HG03103 (cell line): ENCODE measurements at regions not wholly inside any gene's neighbourhood (a gene's known extent, or its start where the extent isn't known, plus 50 kb on each side); places are given as distances from the start of the nearest gene placed in this dataset.

ENCODE experiments used
- ATAC-seq: cut with Tn5 transposase; IDR thresholded peaks from one replicate; pipeline ENCODE4 v1.9.1; 2021; ENCODE audit warnings: low read depth; ENCODE audit not compliant: unreplicated experiment

DNA sequence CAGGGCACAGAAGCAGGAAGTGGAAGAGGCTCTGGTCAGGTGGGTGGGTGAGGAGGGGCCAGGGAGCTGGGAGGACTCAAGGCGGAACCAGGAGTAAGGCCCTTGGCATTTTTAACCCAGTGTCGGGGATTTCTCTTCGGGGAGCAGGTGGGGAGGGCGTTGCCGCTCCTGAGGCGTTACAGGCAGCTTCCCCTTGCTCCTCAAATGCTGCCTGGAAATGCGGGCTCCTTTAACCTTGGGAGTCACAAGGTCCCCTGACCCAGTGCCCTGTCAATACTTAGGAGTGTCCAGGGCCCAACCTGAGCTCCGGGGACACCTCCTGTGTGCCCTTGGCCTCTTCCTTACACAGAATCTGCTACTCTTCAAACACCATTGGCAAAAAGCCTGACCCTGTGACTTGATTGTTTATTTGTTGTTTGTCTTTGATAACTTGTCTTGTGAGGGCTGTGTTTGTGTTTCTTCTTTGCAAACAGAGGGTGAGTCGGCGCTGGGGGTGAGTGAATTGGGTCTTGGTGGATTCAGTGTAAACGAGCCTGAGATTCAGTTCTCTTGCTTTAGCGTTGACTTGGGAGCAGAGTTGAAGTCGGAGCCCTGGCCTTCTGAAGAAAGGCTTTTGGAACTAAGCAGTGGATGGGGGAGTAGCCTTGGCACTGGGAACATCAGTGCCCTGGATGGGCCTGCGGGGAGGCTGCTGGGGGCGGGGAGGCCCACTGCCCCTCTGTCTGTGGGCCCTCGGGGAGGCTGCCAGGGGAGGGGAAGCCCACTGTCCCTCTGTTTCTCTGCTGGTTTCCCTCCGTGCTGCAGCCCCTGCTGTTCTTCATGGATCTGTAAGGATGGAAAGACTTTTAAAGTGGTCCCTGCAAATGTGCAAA lies 300.7 kb upstream of the IRX4 start:
- no peak for ATAC-seq

GRCh38 chr5:2182020-2182419 lies 299.3 kb upstream of the IRX4 start:
- ATAC-seq = no peak

DNA sequence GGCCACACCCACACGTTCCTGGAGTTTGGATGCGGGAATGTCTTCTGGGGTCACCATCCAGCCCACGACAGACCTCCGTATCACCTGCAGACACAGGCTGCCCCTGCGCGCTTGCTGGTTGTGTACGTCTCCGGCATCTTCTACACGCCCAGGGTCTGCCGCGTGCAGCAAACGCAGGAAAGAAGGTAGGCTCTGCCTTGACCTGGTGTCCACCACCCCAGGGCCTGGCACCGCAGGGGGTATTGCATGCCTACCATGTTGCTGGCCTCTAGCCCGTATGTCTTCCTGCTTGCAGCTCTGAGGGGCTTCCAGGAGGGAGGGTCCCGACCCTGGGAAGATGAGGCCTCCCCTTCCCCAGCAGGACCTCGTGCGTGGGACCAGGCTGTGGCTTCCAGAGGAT lies 298.8 kb upstream of the IRX4 start:
- ATAC-seq = no peak

DNA sequence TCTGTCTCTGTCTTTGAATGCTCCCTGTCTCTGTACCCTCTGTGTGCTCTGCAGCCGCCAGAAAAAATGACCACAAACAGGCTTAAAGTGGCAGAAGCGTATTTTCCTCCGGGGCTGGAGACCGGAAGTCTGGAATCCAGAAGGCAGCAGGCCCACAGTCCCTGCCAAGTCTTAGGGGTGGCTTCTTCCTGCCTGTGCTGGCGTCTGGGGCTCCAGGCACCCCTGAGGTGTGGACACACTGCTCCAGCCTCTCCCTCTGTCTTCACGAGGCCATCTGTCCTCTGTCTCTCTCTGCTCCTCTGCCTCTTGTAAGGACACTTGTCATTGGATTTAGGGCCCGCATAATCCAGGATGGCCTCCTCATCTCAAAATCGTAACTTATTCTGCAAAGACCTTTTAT lies 298.4 kb upstream of the IRX4 start:
- no peak for ATAC-seq

- ATAC-seq = no peak
Observed at GRCh38 chr5:2180456-2180855, 297.7 kb upstream of the IRX4 start.

- ATAC-seq = no peak
Observed at GRCh38 chr5:2179861-2180260, 297.1 kb upstream of the IRX4 start.

- ATAC-seq = no peak
Observed at GRCh38 chr5:2178528-2178927, 295.8 kb upstream of the IRX4 start.

- ATAC-seq = no peak
Observed at GRCh38 chr5:2178071-2178477, 295.3 kb upstream of the IRX4 start.

DNA sequence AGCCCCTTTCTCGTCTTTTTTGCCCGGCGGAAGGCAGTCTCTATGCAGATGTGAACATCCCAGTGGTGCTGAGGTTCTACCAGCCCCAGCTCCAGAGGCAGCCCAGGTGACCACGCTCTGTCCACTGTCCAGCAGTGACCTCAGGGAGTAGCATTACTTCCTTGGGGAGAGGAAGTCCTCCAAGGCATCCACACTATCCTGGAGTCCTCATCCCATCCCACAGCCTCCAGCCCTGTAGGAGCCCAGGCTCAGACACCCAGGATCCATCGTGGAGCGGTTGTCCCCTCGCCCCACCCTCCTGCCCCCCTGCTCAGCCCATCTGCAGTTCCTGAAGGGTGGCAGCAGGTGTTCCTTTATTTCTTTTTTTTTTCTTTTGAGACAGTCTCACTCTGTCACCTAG lies 294.5 kb upstream of the IRX4 start:
- no peak for ATAC-seq

DNA sequence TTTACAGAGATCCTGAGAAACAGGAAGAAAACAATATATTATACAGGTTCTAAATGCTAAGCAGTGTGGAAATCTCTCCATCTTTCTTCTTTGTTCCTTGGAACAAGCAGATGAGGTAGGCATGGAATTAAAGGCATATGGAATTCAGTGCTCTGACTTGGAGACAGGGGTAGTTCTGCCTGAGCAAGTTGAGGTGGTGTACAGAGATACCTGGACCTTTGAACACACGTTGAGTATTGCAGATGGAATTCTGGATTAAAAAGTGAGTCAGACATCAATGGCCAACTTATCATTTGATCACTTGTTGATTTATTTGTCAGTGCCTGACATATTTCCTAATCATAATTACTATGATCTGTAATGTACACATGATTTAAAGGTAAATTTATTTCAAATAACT lies 293.9 kb upstream of the IRX4 start:
- ATAC-seq = no peak

- no peak for ATAC-seq
Observed at GRCh38 chr5:2175842-2176404, 293.2 kb upstream of the IRX4 start.

DNA sequence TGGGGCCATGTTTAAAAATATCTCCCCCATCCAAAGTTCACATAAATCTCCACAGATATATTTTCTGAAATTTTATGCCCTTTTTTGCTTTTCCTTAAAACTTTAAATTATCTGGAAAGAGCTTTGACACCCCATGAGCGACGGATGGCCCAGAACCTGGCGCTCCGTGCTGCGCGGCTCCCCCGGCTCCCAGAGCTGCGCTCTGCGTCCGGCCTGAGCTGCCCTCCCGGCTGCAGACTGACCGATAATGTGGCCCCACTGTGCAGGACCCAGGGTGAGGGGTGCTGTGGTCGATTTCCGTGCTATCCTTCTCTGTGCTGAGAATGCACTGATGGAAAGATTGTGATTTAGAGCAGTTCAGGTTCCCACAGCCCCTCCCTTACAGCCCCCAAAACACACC lies 292.3 kb upstream of the IRX4 start:
- ATAC-seq = no peak

GRCh38 chr5:2174538-2174937 lies 291.8 kb upstream of the IRX4 start:
- no peak for ATAC-seq

GRCh38 chr5:2173151-2173834 lies 290.6 kb upstream of the IRX4 start:
- ATAC-seq = no peak

DNA sequence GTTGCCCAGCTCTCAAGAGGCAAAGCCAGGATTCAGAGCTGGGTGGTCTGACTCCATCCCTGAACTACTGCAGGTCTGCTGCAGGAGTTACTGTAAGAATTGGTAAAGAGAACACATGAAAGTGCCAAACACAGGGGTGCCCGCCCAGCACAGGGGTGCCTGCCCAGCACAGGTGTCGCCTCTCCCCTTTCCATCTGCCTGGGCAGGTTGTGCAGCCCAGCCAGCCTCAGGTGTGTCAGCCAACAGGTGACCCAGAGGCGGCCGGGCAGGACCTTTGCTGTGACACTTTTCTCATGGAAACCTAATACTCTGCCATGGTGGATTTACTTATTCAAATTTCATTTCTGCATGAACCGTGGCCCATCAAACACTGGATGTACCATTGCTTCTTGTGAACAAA lies 289.7 kb upstream of the IRX4 start:
- ATAC-seq = no peak

GRCh38 chr5:2170761-2171160 lies 288.0 kb upstream of the IRX4 start:
- ATAC-seq = no peak

DNA sequence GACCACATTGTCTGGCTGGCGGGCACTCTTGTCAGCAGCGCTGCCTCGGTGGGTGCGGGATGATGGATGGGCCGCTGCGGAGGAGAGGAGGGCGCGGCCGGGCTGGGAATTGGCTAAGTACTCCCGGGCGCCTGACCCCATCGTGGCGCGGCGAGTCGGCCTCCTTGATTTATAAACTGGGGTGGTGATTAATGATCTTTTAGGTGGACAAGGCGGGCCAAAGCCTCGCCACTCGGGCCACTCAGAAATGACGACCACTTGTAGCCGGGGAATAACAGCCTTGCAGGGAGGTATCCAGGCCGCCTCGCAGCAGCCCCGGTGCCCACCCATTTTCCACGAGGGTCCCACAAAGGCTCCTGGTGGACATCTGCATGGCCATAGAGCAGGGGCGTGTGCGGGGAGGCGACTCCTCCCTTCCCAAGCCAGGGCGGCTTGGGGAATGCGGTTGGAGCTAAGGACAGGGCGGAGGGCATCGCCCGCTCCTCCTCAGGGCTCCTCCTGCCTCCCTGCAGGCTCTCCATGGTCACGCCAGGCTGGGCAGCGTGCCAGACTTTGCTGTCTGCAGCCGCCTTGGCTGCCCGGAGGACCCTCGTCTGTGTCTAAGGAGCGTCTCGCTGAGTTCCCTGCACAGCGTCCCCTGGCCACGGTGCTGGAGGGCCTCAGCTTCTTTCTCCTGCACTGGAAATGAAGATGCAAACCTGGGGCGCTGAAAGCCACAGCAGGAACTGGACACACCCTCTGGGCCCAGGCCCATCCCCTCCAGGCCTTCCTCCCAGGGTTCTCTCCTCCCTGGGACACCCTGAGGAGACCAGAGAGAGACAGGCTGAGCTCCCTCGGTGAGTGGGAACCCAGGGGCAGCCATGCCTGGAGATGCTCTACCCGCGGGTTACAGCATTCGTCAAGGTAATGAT lies 287.4 kb upstream of the IRX4 start:
- no peak for ATAC-seq

DNA sequence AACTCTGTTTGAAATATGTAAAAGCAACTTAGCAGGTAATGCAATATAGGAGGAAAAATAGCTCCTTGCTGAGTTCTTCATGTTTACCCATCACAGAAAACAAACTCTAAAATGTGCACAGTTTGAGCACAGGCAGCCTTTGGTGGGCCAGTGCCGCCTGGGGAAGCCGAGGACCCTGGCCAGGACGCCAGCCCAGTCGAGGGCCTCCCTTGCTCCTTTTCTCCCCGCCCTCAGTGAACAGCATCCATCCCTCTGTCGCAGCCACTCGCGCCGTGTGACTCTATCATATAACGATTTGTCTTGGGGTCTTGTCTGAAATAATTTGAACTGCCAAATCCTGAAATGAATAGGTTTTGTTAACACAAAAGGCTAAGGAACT lies 286.7 kb upstream of the IRX4 start:
- ATAC-seq = no peak

GRCh38 chr5:2168601-2169429 lies 286.1 kb upstream of the IRX4 start:
- no peak for ATAC-seq

DNA sequence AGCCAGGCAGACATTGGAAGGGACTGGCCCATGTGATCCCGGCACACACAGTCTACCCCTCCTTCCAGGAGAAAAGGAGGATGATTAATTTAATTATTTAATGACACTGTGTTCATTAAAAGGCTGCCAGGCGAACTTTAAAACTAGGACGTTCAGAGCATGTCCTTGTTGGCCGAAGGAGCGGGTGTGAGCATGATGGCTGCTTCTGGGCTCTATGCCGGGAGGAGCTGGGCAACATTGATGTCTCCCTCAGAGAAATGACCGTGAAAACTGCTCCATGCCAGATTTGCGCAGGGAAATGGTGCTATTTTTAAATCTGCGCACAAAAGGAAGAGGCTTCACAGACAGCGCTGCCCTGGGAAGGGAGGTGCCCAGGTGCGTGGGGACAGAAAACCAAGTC lies 284.9 kb upstream of the IRX4 start:
- no peak for ATAC-seq
